SK-N-SH (cell line): ENCODE measurements at regions not wholly inside any gene's neighbourhood (a gene's known extent, or its start where the extent isn't known, plus 50 kb on each side); places are given as distances from the start of the nearest gene placed in this dataset.

Experiments
- CTCF ChIA-PET: fragments of 300-600, 350-600 bp; formaldehyde crosslinking; extraction: SDS; loops from one replicate; lab custom pipeline; 2021; lab: Yijun Ruan, JAX
- POLR2A ChIA-PET: fragments of 350-600 bp; sonication (Branson Sonifier 250); formaldehyde crosslinking; extraction: SDS; loops from one replicate; lab custom pipeline; 2020; ENCODE audit warnings: antibody characterized with exemption, inconsistent platforms; lab: Yijun Ruan, JAX
- DNase-seq: peaks from one replicate; pipeline ENCODE4 v3.0.0; 2012
- H2AFZ ChIP-seq: fragments of 200-600 bp; sonication (generic); 2 replicates; pipeline ENCODE4 v1.8.1; 2016; ENCODE audit warnings: antibody characterized with exemption, mild to moderate bottlenecking, low read depth
- H3F3A ChIP-seq: fragments of 200-600 bp; sonication (generic); replicated peaks from 2 replicates; pipeline ENCODE3; 2016; ENCODE audit warnings: antibody characterized with exemption, mild to moderate bottlenecking; ENCODE audit not compliant: insufficient read depth
- H3K27ac ChIP-seq, 2 experiments: fragments of 200-500 bp in 1 of 2; fragments of 200-600 bp in 1 of 2; sonication (Bioruptor generic) in 1 of 2; sonication (generic), shearing (Covaris generic) in 1 of 2; 2 replicates each; pipeline versions ENCODE4 v1.5.1 to v1.6.1; 2014 to 2016; ENCODE audit warnings: low read depth in 2 of 2, inconsistent platforms in 1 of 2, low read length in 1 of 2, mild to moderate bottlenecking in 1 of 2, mixed read lengths in 1 of 2
- H3K27me3 ChIP-seq: fragments of 200-600 bp; sonication (generic), shearing (Covaris generic); 2 replicates; pipeline ENCODE4 v1.6.1; 2016; ENCODE audit warnings: mixed run types; ENCODE audit not compliant: insufficient read depth
- H3K36me3 ChIP-seq, 2 experiments: fragments of 200-500 bp in 1 of 2; fragments of 200-600 bp in 1 of 2; sonication (Bioruptor generic) in 1 of 2; sonication (generic) in 1 of 2; replicated peaks in 1 of 2; 2 replicates each; pipeline versions ENCODE3 to v1.5.1; 2014 to 2016; ENCODE audit warnings: low read length in 1 of 2, mild to moderate bottlenecking in 1 of 2; ENCODE audit not compliant: insufficient read depth in 2 of 2, control insufficient read depth in 1 of 2
- H3K4me1 ChIP-seq, 2 experiments: fragments of 200-500 bp in 1 of 2; fragments of 200-600 bp in 1 of 2; sonication (Bioruptor generic) in 1 of 2; sonication (generic), shearing (Covaris generic) in 1 of 2; 2 replicates each; pipeline versions ENCODE4 v1.5.1 to v1.6.1; 2014 to 2016; ENCODE audit warnings: low read depth in 1 of 2, low read length in 1 of 2, mixed run types in 1 of 2; ENCODE audit not compliant: insufficient read depth in 2 of 2, control insufficient read depth in 1 of 2
- H3K4me2 ChIP-seq: fragments of 200-600 bp; sonication (generic), shearing (Covaris generic); 2 replicates; pipeline ENCODE4 v1.6.1; 2017; ENCODE audit warnings: mixed run types
- H3K4me3 ChIP-seq, 2 experiments: fragments of 200-500 bp in 1 of 2; fragments of 200-600 bp in 1 of 2; sonication (Bioruptor generic) in 1 of 2; sonication (generic), shearing (Covaris generic) in 1 of 2; 2 replicates each; pipeline versions ENCODE4 v1.5.1 to v1.8.1; 2014 to 2016; ENCODE audit warnings: low read depth in 2 of 2, inconsistent platforms in 1 of 2, low read length in 1 of 2, mild to moderate bottlenecking in 1 of 2, mixed read lengths in 1 of 2, moderate library complexity in 1 of 2
- H3K79me2 ChIP-seq: fragments of 200-600 bp; sonication (generic); 2 replicates; pipeline ENCODE4 v1.8.1; 2017; ENCODE audit warnings: mild to moderate bottlenecking; ENCODE audit not compliant: insufficient read depth
- H3K9ac ChIP-seq: fragments of 200-600 bp; sonication (generic); 2 replicates; pipeline ENCODE4 v1.6.1; 2017; ENCODE audit warnings: mixed run types
- H3K9me2 ChIP-seq: fragments of 200-600 bp; sonication (generic); 2 replicates; pipeline ENCODE4 v1.6.1; 2017; ENCODE audit warnings: mixed run types
- H3K9me3 ChIP-seq: fragments of 200-600 bp; sonication (generic); 2 replicates; pipeline ENCODE4 v1.6.1; 2017; ENCODE audit warnings: mixed run types, mild to moderate bottlenecking, moderate library complexity
- H4K20me1 ChIP-seq: fragments of 200-600 bp; sonication (generic); 2 replicates; pipeline ENCODE4 v1.6.1; 2017; ENCODE audit warnings: mild to moderate bottlenecking, mixed run types; ENCODE audit not compliant: insufficient read depth
- CHD2 ChIP-seq: fragments of 150-350 bp; IDR thresholded peaks from 2 replicates; pipeline ENCODE4 v1.6.1; 2018; ENCODE audit warnings: low read length; ENCODE audit not compliant: partially characterized antibody
- CTCF ChIP-seq: fragments of 200-600 bp; sonication (generic); IDR thresholded peaks from 2 replicates; pipeline ENCODE4 v1.6.1; 2017; ENCODE audit warnings: antibody characterized with exemption, mild to moderate bottlenecking, moderate library complexity
- EP300 ChIP-seq, 2 experiments: IDR thresholded peaks; 2 replicates each; pipeline versions ENCODE4 v1.4.0 to v1.6.1; 2012; ENCODE audit warnings: borderline replicate concordance in 1 of 2, low read depth in 1 of 2, low read length in 1 of 2
- FOXM1 ChIP-seq: IDR thresholded peaks from 2 replicates; pipeline ENCODE4 v1.4.0; 2012; ENCODE audit warnings: low read depth, mild to moderate bottlenecking
- GABPA ChIP-seq: IDR thresholded peaks from 2 replicates; pipeline ENCODE4 v1.4.0; 2012; ENCODE audit warnings: low read depth, mild to moderate bottlenecking
- JUND ChIP-seq: IDR thresholded peaks from 2 replicates; pipeline ENCODE4 v1.4.0; 2012
- MXI1 ChIP-seq: IDR thresholded peaks from 2 replicates; pipeline ENCODE4 v1.6.1; 2012; ENCODE audit warnings: mild to moderate bottlenecking, low read depth, low read length, improper control_type of control experiment
- RXRA ChIP-seq: IDR thresholded peaks from 2 replicates; pipeline ENCODE4 v1.4.0; 2012; ENCODE audit warnings: low read depth, mild to moderate bottlenecking, borderline replicate concordance
- TCF12 ChIP-seq: IDR thresholded peaks from 2 replicates; pipeline ENCODE4 v1.4.0; 2012
- TEAD4 ChIP-seq: IDR thresholded peaks from 2 replicates; pipeline ENCODE4 v1.4.0; 2012; ENCODE audit warnings: mild to moderate bottlenecking, borderline replicate concordance; ENCODE audit not compliant: insufficient read depth
- USF1 ChIP-seq: IDR thresholded peaks from 2 replicates; pipeline ENCODE4 v1.4.0; 2012; ENCODE audit warnings: low read depth, borderline replicate concordance
- USF2 ChIP-seq: fragments of 150-350 bp; IDR thresholded peaks from 2 replicates; pipeline ENCODE4 v1.6.1; 2017; ENCODE audit warnings: antibody characterized with exemption, low read length, low read depth, borderline replicate concordance
- YY1 ChIP-seq: IDR thresholded peaks from 2 replicates; pipeline ENCODE4 v1.4.0; 2012; ENCODE audit warnings: low read depth, mild to moderate bottlenecking
- WGBS: methylation state at CpG from one replicate; pipeline ENCODE4 v1.1.6; 2017; ENCODE audit warnings: low lambda C conversion rate; 5-methylcytosine and 5-hydroxymethylcytosine counted together
- TF ChIP-seq, protein P1 (sequence below): IDR thresholded peaks from 2 replicates; pipeline ENCODE4 v1.6.1; 2012; ENCODE audit warnings: mild to moderate bottlenecking, low read depth, low read length, moderate library complexity
- TF ChIP-seq, protein P2 (sequence below): fragments of 150-350 bp; IDR thresholded peaks from 2 replicates; pipeline ENCODE4 v1.6.1; 2016; ENCODE audit warnings: mild to moderate bottlenecking, low read depth, low read length

- ChIA-PET POLR2A (no interaction called here), CTCF (no interaction called here)
- Histone ChIP-seq H3K79me2 (no peaks in the 10 kb centered on the region), H3K9ac (no peak overlapping the region), H3K4me2 (no peak overlapping the region), H3K9me2 (no peaks in the 10 kb centered on the region), H3K9me3 (no peaks in the 10 kb centered on the region), H3K4me3 (no peak overlapping the region), H3K27ac (no peak overlapping the region), H3K36me3 (no peaks in the 10 kb centered on the region), H4K20me1 (no peaks in the 10 kb centered on the region), H2AFZ (no peak overlapping the region), H3K4me1 (no peaks in the 10 kb centered on the region; a peak in 1 of 4 replicates), H3F3A (no peaks in the 10 kb centered on the region), H3K27me3 (no peaks in the 10 kb centered on the region)
- no peak for TF ChIP-seq RXRA
- TF ChIP-seq CTCF, result no peak
- no peak for TF ChIP-seq FOXM1
- no peak for TF ChIP-seq TEAD4
- TF ChIP-seq JUND, result no peak
- TF ChIP-seq CHD2, result no peak
- TF ChIP-seq YY1, result no peak
- no peak for TF ChIP-seq USF2
- TF ChIP-seq USF1, result no peak
- TF ChIP-seq GABPA, result no peak
- no peak for TF ChIP-seq MXI1
- TF ChIP-seq, protein P1, sequence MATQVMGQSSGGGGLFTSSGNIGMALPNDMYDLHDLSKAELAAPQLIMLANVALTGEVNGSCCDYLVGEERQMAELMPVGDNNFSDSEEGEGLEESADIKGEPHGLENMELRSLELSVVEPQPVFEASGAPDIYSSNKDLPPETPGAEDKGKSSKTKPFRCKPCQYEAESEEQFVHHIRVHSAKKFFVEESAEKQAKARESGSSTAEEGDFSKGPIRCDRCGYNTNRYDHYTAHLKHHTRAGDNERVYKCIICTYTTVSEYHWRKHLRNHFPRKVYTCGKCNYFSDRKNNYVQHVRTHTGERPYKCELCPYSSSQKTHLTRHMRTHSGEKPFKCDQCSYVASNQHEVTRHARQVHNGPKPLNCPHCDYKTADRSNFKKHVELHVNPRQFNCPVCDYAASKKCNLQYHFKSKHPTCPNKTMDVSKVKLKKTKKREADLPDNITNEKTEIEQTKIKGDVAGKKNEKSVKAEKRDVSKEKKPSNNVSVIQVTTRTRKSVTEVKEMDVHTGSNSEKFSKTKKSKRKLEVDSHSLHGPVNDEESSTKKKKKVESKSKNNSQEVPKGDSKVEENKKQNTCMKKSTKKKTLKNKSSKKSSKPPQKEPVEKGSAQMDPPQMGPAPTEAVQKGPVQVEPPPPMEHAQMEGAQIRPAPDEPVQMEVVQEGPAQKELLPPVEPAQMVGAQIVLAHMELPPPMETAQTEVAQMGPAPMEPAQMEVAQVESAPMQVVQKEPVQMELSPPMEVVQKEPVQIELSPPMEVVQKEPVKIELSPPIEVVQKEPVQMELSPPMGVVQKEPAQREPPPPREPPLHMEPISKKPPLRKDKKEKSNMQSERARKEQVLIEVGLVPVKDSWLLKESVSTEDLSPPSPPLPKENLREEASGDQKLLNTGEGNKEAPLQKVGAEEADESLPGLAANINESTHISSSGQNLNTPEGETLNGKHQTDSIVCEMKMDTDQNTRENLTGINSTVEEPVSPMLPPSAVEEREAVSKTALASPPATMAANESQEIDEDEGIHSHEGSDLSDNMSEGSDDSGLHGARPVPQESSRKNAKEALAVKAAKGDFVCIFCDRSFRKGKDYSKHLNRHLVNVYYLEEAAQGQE, result no peak
- TF ChIP-seq EP300 (IDR thresholded peaks at IDR 0.05; ENCODE audit: borderline replicate concordance in 1 of 2, low read depth in 1 of 2, low read length in 1 of 2), result no peak
- TF ChIP-seq TCF12, result no peak
- TF ChIP-seq, protein P2, sequence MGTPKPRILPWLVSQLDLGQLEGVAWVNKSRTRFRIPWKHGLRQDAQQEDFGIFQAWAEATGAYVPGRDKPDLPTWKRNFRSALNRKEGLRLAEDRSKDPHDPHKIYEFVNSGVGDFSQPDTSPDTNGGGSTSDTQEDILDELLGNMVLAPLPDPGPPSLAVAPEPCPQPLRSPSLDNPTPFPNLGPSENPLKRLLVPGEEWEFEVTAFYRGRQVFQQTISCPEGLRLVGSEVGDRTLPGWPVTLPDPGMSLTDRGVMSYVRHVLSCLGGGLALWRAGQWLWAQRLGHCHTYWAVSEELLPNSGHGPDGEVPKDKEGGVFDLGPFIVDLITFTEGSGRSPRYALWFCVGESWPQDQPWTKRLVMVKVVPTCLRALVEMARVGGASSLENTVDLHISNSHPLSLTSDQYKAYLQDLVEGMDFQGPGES, result no peak
- WGBS, result 58% methylated on average over 3 of the region's 3 CpGs
- DNase-seq, result no peak
Observed at GRCh38 chr4:96375367-96375766, 535.5 kb downstream of the PDHA2 start.
